AG09319 (cell line): ENCODE measurements at regions not wholly inside any gene's neighbourhood (a gene's known extent, or its start where the extent isn't known, plus 50 kb on each side); places are given as distances from the start of the nearest gene placed in this dataset.

Source experiments
- DNase-seq: peaks from one replicate; pipeline ENCODE4 v3.0.0-alpha.2; 2010; ENCODE audit warnings: low read depth; ENCODE audit errors: extremely low read depth
- TF ChIP-seq, protein P1 (sequence below): IDR thresholded peaks from 2 replicates; pipeline ENCODE4 v1.5.1; 2011; ENCODE audit warnings: low read depth, mild to moderate bottlenecking, inconsistent platforms, low read length, moderate library complexity

DNA sequence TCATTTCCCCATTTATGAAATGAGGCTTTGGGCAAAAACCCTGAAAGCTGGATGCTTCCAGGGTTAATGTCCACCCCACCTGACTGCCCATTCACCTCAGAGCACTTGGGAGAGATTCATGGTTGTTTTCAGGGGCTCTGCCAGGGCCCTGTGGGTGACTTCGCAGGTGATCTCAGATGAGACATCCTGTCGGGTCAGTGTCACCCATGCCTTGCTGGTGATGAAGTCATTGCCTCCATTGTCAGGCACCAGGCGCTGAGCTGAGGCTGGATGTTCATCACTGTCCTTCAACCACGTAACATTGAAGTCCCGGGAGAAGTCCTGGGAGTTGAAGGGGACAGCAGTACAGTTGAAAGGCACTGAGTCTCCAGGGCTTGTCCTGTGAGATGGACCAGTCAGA is 115.6 kb upstream of the SIRPA start:
- TF ChIP-seq, protein P1, sequence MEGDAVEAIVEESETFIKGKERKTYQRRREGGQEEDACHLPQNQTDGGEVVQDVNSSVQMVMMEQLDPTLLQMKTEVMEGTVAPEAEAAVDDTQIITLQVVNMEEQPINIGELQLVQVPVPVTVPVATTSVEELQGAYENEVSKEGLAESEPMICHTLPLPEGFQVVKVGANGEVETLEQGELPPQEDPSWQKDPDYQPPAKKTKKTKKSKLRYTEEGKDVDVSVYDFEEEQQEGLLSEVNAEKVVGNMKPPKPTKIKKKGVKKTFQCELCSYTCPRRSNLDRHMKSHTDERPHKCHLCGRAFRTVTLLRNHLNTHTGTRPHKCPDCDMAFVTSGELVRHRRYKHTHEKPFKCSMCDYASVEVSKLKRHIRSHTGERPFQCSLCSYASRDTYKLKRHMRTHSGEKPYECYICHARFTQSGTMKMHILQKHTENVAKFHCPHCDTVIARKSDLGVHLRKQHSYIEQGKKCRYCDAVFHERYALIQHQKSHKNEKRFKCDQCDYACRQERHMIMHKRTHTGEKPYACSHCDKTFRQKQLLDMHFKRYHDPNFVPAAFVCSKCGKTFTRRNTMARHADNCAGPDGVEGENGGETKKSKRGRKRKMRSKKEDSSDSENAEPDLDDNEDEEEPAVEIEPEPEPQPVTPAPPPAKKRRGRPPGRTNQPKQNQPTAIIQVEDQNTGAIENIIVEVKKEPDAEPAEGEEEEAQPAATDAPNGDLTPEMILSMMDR, result no peak
- no peak for DNase-seq

DNA sequence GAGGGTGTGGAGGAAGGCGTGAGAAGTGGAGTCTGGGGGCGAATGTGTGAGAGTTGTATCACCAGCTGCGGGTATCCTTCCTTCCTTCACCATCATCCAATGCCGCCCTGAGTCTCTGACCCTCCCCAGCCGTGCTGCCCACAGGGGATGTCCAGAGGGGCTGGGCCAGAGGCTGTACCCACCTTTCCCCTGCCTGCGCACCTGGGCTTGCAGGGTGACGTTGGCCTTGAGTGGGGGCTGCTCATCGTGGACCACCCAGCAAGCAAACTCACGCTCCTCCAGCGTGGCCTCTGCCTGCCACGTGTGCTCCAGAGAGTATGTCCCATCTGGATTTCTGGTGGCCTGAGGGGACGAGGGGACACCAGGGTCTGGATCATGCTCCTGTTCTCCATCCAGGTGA is 116.9 kb upstream of the SIRPA start:
- no peak for DNase-seq
- TF ChIP-seq, protein P1, result no peak

GRCh38 chr20:1777476-1777820 is 117.8 kb upstream of the SIRPA start:
- TF ChIP-seq, protein P1, result no peak
- no peak for DNase-seq

DNA sequence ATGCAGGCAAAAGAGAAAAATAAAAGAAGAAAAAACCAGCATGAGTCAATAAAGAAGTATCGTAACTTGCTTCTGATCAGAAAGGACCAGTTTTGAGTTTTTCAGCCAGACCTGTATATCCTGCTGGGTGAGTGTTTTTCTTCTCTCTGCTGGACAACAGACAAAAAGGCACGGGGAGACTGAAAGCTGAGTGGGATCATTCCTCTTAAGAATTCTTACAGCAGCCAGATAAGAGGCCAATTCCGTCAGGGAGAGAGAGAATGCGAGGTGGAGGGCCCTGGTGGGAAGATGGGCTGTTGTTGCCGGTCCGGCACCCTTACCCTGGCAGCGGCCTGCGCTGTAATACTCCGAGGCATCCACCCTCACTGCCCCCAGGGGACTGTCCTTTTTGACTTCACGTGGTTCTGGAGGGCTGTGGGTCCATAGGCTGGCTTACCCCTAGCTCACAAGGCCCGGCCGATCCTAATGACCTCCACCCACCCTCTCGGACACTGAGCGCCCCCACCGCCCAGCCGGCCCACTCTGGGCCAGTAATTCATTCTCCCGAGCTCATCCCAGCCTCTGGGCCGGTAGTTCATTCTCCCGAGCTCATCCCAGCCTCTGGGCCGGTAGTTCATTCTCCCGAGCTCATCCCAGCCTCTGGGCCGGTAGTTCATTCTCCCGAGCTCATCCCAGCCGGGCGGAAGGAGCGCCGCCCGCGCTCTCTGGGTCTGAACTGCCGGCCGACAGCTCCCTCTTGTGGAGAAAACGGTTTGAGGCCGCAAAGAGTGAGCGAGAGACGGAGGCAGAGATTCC is 118.3 kb upstream of the SIRPA start:
- peak; percentile 75 for DNase-seq
- TF ChIP-seq, protein P1, result peak; percentile 81

DNA sequence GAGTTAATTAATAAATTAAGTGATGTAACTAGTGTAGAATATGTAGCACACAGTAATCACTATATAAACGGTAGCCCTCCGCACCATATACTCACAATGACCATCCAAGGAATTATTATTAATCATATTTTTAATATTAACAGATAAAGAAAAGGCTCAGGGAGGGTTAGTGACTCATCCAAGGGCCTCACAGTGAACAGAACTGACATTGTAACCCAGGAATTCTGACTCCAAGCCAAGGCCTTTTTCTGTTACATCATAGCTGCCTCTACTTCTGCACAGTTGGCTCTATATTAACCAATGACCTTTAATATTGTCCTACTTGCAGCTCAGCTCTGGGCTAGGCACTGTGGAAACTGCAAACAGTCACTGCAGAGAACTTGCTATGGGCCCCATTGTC is 117.5 kb upstream of the SIRPG start:
- DNase-seq, result no peak
- TF ChIP-seq, protein P1, result no peak

GRCh38 chr20:1774479-1774878 is 116.9 kb upstream of the SIRPG start:
- DNase-seq, result no peak

DNA sequence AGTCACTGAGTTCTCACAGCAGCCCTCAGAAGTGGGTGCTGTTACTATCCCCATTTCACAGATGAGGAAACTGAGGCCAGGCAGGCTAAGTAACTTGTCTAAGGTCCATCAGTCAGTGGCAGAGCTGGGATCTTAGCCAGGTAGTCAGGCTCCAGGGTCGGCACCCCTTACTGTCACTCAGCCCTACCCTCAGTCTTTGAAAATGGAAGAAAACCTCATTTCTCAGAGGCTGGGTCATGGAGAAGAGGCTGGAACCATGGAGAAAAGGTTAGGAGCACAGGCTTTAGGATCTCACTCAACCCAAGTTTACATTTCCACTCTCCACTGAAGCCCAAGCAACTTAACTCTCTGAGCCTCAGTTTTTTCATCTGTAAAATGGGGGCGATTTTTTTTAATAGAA is 116.2 kb upstream of the SIRPG start:
- TF ChIP-seq, protein P1, result no peak
- DNase-seq, result no peak

More at GRCh38 chr20:1774479-1774878, 116.9 kb upstream of the SIRPG start:
- TF ChIP-seq, protein P1, result no peak
